ENCODE measurements at regions not wholly inside any gene's neighbourhood (a gene's known extent, or its start where the extent isn't known, plus 50 kb on each side); places are given as distances from the start of the nearest gene placed in this dataset.

DNA sequence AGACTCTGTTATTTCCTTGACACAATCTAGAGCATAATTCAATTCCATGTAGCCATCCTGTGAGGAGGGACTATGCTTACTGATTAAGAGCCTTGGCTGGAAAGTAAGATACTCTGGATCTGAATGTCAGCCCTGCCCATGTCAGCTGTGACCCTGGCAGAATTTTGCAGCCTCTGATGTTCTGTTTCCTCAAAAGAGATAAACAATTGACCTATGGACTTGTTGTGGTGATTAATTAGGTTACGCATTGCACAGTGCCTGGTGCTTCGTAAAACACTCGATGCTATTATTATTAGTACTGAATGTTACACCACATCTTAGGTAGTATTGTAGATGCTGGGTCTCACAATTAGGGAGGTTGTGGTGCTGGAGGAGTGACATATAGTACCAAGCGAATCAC lies 161.3 kb upstream of the MEIS2 start:
- DNase-seq, result no peak

DNA sequence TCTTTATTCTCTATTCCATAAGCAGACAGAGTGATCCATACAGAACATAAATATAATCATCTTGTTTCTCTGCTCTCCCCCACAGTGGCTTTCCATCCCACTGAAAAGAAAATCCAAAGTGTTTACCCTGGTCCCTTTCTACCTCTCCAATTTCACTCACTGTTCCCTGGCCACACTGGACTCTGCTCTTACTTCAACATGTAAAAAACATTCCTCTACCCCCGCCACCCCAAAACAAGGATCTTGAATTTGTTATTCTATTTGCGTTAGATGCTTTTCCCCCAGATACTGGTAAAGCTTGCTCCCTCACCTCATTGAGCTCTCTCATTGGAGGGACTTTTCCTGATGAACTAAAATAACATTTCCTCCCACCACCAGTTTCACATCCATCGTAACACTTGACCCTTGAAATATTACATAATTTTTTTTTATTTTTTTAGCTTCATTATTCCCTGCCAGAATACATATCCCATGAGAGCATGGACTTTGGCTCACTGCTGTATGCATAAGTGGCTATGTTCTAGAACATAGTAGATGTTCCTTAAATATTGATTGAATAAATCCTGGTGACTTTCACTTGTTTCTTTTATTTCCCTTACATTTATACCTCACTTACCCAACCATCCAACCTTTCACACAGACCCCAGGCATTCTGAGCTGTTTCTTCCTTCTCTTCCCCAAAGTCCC lies 162.7 kb upstream of the MEIS2 start:
- DNase-seq, result no peak

DNA sequence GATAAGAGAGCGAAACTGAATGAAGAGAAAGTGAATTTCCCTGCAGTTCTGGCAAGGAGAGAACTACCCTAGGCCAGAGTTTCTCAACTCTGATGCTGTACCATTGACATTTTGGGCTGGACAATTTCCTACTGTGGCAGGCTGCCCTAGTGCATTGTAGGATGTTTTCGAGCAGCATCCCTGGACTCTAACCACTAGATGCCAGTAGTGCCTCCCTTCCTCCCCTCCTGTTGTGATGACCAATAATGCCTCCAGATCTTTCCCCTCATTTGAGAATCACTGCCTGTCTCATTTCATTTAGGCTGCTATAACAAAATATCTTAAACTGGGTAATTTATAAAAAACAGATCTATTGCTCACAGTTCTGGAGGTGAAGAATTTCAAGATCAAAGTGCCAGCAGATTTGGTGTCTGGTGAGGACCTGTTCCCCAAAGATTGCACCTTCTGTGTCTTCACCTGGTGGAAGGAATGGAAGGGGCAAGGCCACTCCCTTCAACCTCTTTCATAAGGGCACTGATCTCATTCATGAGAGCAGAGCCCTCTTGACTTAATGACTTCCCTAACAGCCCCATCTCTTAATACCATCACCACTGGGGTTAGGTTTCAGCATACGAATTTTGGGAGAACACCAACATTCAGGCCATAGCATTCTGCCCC lies 188.9 kb upstream of the MEIS2 start:
- DNase-seq, result peak; percentile 3

DNA sequence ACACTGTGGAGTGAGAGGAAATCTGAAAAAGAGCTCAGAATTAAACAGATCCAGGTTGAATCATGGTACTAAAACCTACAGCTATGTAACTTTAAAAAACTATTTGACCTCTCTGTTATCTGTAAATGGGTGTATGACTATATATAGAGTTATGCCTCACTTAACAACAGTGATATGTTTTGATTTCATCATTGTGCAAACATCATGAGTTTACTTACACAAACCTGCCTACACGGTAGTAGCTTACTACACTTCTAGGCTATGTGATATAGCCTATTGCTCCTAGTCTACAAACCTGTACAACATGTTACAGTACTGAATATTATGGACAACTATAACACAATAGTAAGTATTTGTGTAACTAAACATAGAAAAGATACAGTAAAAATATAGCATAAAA lies 191.6 kb upstream of the MEIS2 start:
- no peak for DNase-seq

DNA sequence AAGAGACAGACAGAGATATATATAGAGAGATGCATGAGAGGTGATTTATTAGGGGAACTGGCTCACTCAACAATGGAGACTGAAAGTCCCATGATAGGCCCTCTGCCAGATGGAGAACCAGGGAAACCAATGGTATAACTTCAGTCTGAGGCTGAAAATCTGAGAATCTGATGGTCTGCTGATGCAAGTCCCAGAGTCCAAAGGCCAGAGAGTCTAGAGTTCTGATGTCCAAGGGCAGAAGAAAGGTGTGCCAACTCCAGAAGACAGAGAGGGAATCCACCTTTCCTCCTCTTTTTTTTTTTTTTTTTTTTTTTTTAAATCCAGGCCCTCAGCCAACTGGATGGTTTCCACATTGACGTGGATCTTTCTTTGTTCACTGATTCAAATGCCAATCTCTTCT lies 197.9 kb upstream of the MEIS2 start:
- no peak for DNase-seq

DNA sequence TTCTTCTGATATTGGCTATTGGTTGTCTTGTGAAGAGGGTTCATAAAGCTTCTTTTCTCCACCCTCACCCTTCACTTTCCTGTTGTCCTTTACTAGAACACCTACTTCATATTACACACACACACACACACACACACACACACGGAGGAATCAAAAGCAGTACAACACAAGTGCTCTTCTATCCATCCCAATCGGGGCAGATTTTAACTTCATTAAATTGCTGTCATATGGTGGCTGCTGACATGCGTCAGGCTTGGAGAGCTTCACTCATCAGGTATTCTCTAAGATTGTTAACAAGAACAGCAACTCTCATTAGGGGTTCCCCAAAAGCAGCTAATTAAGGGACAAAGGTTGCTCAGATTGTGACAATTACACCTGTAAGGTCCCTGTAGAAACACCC lies 239.1 kb upstream of the MEIS2 start:
- DNase-seq, result no peak

DNA sequence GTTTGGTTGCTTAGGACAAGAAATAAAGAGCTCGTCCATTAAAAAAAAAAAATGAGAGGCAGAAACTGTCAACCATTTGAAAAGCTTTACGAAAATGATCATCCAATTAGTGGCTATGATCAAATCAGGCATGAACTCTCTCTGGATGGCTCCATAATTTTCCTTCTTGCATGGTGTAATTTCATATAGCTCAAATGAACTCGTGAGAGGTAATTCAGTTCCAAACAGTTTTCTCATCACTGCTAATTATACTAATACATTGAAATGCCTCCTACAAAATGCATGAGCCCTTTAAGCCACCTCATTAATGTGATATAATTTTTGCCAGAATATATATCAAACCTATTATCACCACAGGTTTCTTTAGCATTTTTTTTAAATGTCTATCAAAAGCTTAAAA lies 239.5 kb upstream of the MEIS2 start:
- no peak for DNase-seq

DNA sequence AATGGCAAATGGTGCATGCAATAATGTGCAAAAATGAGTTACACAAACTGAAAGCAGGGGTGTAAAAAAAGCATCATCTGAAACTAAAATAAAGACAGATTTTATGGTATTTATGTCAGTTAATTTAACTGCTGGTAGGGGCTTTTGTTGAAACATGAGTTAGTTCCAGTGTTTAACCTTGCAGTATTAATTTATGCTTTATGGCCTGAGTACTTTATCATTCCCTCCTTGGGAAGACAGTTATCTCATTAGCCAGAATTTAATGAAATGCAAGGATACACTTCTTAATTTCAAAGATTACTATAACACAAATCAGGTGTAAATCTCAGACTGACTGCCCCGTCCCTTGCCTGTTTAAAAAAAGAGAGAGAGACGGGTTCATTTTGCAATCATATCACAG lies 240.1 kb upstream of the MEIS2 start:
- DNase-seq, result no peak

DNA sequence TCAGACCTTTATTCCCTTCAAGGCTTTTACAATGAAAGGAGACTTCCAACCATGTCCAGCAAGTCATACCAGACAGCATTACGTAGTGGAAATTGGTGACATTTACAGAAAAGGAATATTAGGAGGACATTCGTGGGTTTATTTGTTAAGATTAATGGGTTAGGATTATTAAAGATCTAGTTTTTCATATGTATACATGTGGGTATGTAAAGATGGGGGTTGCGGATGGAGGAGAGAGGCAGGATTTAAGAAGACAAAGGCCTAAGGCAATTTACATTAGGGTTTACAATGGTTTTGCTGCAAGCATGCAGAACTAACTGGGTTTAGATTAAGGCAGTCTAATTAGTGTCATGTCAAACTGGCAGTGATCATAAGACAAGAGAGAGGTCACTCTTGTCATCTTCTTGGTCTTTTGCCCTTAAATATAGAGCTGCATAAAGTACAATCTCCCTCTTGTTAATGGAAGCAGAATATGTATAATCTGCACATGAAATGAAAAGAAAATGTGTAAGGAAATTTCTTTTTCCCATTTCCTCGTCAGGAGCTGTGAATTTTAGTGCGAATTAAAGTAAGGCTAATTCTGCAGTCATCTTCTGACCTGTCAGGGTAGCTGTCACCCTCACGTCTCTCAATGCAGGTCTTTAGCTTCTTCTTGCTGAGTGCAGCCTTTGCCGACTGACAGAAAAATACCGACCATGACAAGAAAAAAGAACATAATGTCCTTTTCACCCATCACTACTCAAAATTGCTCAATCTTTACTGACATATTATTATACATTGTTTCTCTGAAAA lies 258.9 kb upstream of the MEIS2 start:
- no peak for DNase-seq

DNA sequence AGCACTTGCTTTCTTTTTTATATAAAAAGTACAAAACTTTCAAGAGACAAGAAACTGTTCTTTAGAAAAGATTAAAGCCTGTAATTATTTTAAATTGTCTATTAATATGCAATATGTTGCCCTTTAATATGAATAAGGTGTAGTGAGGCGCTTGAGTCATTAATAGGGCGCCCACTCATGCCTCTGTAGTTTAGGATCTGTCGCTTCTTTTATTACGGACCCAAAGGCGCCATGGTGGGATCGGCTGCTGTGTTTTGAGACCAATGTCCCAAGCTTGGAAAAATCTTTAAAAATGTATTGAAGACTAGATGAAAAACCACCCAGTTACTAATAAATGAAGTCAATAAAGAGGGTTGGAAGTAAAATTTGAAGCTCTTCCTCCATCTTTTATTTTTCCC lies 259.5 kb upstream of the MEIS2 start:
- no peak for DNase-seq

DNA sequence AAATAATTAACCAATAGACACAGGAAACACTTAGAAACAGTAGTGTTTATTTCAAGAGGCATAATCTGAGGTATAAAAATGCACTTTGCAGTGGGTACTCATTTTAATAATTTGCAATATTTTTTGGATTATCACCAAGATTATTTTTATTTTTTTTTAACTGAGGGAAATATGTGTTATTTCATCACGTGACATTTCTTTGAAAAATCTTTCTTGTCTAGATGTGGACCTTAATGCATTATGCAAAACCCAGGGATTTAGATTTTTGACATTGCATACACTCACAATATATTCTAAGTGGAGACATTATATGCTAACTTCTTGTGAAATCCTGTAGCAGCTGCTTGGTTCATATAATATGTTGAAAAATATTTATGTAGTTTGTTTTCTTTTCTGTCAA lies 260.4 kb upstream of the MEIS2 start:
- no peak for DNase-seq

DNA sequence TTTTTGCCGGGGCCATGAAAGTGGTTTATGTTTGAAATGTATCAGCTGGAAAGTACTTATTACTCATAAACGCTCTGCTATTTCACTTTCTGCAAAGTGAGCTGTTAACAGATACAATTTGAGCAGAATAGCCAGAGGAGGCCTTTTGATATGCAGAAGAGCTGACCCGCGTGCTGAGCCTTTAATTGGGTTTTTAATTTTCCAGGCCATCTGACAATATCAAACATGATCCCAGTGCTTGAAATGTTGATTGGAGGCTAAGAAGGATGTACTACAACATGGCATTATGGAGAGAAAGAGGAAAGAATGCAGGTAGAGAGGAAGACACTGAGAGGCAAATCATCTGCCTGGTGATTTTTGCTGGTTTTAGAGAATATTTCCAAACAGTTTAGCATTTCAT lies 261.3 kb upstream of the MEIS2 start:
- no peak for DNase-seq

DNA sequence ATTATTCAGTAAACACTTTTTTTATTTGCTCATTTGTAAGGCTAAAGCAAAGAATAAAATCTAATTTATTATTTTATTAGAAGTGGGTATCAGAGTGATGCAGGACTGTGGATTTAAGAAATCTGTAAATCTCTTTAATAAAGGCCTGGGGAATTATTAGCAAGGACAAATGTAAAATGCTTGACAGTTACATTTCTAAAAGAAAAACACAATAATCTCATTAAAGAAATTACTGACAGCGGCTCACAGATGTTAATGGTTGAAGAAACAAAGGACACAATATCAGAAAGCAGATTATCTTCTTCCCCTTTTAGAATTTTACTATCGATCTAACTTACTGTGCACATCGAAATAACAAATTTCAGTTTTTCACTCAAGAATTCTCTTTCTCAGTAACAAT lies 262.1 kb upstream of the MEIS2 start:
- DNase-seq, result no peak

DNA sequence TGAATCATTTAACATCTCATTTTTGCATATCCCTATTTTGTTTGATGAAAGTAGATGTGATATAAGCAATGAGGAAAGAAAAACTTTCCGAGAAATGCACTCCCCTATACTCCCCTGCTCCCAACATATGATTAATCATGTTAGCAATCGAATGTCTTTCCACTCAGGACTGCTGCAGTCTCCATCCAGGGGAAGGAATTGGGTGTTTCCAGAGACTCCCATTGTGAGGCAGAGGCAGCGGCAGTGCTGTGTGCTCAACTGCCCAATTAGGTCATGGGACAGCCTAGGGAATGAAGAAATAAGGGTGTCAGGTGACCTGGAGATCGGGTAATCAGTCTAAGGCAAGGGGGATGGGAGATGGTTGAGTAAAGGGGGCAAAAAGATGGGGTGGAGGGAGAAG lies 268.6 kb upstream of the MEIS2 start:
- no peak for DNase-seq

DNA sequence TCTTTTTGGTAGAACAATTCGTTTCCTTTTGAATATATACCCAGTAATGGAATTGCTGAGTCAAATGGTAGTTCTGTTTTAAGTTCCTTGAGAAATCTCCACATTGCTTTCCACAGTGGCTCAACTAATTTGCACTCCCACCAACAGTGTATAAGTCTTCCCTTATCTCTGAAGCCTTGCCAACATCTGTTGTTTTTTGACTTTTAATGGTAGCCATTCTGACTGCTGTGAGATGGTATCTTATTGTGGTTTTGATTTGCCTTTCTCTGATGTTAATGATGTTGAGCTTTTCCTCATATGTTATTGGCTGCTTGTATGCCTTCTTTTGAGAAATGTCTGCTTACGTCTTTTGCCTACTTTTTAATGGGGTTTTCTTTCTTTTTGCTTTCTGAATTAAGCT lies 270.6 kb upstream of the MEIS2 start:
- DNase-seq, result no peak

DNA sequence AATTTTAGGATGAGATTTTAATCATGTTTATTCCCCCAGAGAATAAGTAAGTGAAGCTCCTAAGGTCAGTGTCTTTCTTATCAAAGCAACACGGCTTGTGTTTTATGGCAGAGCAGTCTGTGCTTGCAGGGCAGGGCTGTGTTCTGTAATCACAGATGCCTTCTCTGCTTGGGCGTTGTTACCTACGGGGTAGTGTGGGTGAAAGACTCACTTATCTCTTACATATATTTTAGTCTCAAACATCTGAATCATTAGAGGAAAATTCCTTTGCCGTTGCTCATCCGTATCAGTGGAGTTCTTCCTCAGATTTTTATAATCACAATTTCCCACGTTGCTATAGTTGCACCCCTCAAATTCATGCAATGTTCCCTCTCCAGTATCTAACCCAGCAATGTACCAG lies 271.7 kb upstream of the MEIS2 start:
- no peak for DNase-seq

DNA sequence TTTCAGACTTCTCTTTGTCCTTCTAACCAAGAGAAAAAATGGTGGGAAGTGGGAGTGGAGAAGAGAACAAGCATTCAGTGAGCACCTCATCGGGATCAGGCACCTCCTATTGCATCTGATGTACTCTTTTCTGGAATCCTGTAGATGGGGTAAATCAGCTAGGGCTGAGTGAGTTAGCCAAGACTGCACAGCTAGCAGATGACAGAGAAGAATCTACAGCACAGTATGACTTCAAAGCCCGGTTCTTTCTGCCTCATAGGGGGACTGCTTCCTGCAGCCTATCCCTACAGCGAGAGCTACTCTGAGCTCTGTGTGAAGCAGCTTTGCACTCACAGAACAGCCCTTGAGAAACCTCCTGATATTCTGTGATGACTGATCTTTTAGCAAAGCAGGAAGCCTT lies 275.2 kb upstream of the MEIS2 start:
- no peak for DNase-seq

DNA sequence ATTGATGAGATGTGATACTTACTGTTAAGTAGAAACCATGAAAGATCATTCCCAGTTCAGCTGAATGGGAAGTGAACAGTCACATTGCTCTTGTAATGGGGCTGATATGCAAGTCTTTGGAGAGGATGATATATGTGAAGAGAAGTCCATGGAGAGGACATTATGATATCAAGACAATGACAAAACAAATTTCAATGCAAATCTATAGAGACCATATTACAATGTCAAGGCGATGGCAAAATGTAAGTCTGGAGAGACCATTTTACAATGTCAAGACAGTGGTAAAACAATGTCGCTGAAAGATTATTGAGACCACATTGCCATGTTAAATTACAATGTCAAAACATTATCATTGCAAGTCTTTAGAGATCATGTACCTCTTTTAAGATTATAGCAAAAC lies 277.1 kb upstream of the MEIS2 start:
- DNase-seq, result no peak

DNA sequence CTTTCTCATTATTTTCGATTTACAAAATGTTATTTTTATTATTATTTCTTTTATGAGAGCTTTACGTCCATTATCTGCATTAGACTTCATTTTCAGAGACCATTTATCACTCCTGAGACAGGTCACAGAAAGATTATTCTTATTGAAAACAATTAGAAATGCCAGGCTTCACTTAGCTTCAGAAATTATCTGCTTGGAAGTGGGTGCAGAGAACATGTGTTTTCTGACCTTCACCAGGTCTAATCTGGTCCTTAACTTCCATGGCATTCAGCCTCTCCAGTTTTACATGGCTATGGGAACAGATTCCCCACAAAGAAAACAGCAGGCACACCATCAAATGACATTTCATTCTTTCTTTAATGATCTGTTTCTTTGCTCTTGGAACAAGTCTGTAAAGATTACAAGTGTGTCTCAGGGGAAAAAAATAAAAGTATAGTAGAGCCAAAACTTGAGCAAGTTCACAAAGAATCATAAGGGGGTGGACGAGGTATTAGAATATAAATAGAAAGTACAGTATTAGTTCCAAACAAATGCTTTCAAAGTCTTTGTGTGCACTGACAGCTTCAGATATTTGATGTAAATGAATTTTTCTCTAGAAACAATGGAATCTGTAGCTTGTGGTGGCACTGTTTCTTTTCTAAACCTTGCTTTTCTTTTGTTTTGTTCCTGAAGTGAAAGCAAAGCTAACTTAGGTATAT lies 294.2 kb upstream of the MEIS2 start:
- no peak for DNase-seq

DNA sequence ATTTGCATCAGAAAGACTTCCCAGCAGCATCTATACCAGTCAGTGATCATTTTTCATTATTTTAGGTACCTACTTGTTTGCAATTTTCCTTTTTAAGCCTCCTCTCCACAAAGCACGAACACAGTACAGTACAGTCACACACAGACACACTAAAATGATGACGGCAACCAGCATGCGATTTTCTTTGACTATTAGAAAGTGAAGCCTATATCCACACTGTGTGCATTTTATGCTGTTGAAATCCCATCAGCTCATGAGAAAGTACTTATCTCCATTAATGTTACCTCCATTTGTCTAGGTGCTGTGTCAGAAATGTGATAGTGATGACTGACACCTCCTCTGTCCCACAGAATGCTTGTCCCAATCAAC lies 294.7 kb upstream of the MEIS2 start:
- DNase-seq, result no peak

DNA sequence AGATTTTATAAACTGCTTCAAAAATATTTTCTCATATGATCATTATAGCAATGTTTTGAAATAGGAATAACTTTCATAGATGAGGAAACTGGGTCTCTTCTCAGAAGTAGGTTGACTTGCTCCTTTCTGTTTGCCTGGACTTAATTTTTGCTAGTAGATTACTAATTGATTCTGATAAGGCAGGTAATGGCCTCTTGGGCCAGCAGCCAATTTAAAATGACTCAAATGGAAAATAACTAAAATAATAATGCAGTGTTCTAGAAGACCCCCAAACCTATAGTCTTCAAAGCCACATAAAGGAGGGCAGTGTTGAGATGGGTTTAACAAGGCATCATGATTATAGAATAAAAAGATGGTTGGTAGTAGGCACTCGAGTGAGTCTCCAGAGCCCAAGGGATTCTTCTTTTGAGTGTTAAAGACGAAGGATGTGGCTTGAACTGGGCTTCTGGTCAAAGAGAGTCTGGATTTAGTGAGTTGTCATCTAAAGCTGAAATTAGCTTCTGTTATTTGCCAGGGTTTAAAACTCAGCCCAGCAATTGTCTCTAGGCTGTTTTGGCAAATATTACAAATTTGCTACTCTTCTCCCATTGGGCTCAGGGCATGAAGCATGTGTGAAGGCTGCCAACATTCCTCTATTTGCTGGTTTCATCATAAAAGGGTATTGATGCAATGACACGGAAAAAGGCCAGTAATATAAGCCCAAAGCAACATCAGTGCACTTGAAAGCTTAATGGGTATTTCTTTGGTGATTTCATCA lies 297.1 kb upstream of the MEIS2 start:
- no peak for DNase-seq

DNA sequence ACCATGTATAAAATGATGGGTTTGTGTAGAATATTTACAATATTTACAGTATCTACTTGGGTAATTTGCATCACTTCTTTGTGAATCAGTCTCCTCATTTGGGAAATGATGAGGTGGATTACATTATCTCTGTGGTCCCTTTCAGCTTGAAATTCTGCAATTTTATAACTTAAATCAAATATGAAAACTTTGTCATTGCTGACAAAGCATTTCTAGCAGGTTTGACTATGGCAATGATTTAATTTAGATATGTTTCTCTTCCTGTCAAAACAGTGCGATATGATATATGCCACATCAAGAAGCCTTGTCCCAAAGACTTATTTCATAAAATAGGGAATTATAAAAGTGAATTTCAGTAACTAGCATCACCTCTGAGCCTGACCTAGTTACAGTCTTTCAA lies 315.8 kb upstream of the MEIS2 start:
- DNase-seq, result no peak

DNA sequence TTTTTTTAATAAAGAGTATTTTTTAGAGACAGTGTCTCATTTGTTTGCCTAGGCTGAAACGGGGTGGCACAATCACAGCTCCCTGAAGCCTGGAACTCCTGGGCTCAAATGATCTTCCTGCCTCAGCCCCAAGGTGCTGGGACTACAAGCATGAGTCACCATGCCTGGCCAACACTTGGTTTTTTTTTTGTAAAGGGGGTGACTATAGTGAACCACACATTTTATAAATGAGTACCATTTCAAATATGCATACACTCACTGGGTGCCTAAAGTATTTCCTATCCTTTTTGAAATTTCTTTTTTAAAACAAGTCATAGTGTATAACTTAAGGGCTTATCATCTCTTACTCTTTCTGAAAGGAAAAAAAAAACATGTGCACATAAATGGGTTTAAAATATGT lies 325.2 kb upstream of the MEIS2 start:
- DNase-seq, result no peak

All from NCI-H1417 treated with DMSO at 0.1 percent for 48 hours (cell line).